ENCODE measurements at regions not wholly inside any gene's neighbourhood (a gene's known extent, or its start where the extent isn't known, plus 50 kb on each side); places are given as distances from the start of the nearest gene placed in this dataset.

DNA sequence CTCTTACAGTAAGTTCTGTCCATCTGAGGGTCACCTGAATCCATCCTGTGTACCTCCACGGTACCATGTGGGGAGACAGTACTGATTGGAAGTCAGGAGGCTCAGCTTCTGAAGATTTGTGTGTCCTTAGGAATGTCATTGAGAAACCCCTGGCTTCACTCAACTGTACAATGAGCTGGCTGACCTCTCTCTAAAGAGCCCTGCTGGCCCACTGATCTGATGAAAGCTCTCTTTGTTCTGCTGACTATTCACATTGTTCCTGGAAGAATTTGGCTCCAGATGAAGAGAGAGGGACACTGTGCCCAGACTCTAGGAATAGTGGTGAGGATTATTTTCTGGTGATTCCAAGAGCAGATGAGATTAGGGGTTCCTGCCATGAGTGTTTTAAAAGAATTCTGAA is 141.2 kb downstream of the LURAP1L start:
- no peak for DNase-seq
- no peak for TF ChIP-seq CTCF (IDR thresholded peaks at IDR 0.05; ENCODE audit: partially characterized antibody, unreplicated experiment)
- no peak overlapping the region for H3K4me3 Mint-ChIP-seq (ENCODE audit: unreplicated experiment)
- peaks cover 1% of the 10 kb centered on the region for H3K9me3 Mint-ChIP-seq (ENCODE audit: unreplicated experiment)
- H3K4me1 Mint-ChIP-seq (ENCODE audit: low read depth, unreplicated experiment), result peaks cover 4% of the 10 kb centered on the region
- H3K27ac Mint-ChIP-seq (ENCODE audit: unreplicated experiment), result no peak overlapping the region
- H3K36me3 Mint-ChIP-seq (ENCODE audit: unreplicated experiment), result no peaks in the 10 kb centered on the region
- no peaks in the 10 kb centered on the region for H3K27me3 Mint-ChIP-seq (ENCODE audit: unreplicated experiment)

DNA sequence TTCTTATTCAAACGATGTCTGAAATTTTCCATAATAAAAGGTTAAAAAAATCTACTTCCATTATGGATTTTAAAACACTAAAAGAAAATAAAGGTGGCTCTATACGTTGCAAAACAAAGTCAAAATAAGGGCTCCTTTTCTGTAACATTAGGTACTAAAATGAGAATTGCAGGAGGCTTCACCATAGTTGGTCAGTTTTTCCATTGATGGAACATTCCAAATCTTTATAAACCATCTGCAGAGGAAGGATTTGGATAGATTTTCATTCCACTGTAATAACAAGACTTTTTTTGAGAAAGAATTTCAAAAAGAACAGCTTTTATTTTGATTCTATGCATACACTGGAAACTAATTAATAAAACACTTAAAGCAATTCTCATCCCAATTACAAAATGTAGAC is 145.6 kb downstream of the LURAP1L start:
- Mint-ChIP-seq H3K36me3 (ENCODE audit: unreplicated experiment) (no peaks in the 10 kb centered on the region), H3K9me3 (ENCODE audit: unreplicated experiment) (no peaks in the 10 kb centered on the region), H3K27ac (ENCODE audit: unreplicated experiment) (no peak overlapping the region), H3K4me1 (ENCODE audit: low read depth, unreplicated experiment) (peaks cover 4% of the 10 kb centered on the region), H3K4me3 (ENCODE audit: unreplicated experiment) (no peak overlapping the region), H3K27me3 (ENCODE audit: unreplicated experiment) (no peaks in the 10 kb centered on the region)
- TF ChIP-seq CTCF (IDR thresholded peaks at IDR 0.05; ENCODE audit: partially characterized antibody, unreplicated experiment), result no peak
- no peak for DNase-seq

GRCh38 chr9:12921621-12922020 is 146.8 kb downstream of the LURAP1L start:
- no peak overlapping the region for H3K27ac Mint-ChIP-seq (ENCODE audit: unreplicated experiment)
- no peak for TF ChIP-seq CTCF (IDR thresholded peaks at IDR 0.05; ENCODE audit: partially characterized antibody, unreplicated experiment)
- no peaks in the 10 kb centered on the region for H3K27me3 Mint-ChIP-seq (ENCODE audit: unreplicated experiment)
- peaks cover 4% of the 10 kb centered on the region for H3K4me1 Mint-ChIP-seq (ENCODE audit: low read depth, unreplicated experiment)
- no peaks in the 10 kb centered on the region for H3K36me3 Mint-ChIP-seq (ENCODE audit: unreplicated experiment)
- no peaks in the 10 kb centered on the region for H3K9me3 Mint-ChIP-seq (ENCODE audit: unreplicated experiment)
- no peak for DNase-seq
- H3K4me3 Mint-ChIP-seq (ENCODE audit: unreplicated experiment), result no peak overlapping the region

DNA sequence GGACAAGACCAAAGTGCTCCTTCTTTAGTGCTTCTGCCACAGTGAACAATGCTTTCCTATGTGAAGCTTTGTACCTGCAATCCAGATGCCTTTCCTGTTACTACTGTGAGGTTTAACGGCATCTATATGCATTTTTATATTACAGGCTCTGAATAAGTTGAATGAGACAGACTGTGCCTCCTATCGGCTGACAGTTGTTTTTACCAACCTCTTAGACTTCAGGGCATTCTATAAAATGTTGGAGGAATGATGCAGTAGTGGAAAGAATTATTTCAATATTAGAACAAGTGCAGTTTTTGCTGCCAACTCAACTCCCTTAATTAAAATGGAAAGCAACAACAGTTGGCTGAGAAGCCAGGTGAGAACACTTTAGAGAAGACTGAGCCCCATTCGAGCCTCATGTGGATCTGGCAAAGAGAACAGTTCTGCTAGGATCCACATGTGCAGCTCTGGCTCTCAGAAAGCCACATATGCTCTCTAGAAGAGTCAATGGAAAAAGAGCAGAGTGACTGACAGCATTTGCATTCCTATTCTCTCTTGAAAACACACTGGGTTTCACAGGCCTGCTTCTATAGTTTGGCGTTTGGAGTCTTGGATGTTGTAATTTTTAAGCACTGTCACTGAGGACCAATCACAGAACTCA is 147.5 kb downstream of the LURAP1L start:
- Mint-ChIP-seq H3K4me1 (ENCODE audit: low read depth, unreplicated experiment) (no peaks in the 10 kb centered on the region), H3K27me3 (ENCODE audit: unreplicated experiment) (no peaks in the 10 kb centered on the region), H3K9me3 (ENCODE audit: unreplicated experiment) (no peaks in the 10 kb centered on the region), H3K4me3 (ENCODE audit: unreplicated experiment) (no peak overlapping the region), H3K27ac (ENCODE audit: unreplicated experiment) (no peak overlapping the region), H3K36me3 (ENCODE audit: unreplicated experiment) (no peaks in the 10 kb centered on the region)
- no peak for DNase-seq
- TF ChIP-seq CTCF (IDR thresholded peaks at IDR 0.05; ENCODE audit: partially characterized antibody, unreplicated experiment), result no peak

DNA sequence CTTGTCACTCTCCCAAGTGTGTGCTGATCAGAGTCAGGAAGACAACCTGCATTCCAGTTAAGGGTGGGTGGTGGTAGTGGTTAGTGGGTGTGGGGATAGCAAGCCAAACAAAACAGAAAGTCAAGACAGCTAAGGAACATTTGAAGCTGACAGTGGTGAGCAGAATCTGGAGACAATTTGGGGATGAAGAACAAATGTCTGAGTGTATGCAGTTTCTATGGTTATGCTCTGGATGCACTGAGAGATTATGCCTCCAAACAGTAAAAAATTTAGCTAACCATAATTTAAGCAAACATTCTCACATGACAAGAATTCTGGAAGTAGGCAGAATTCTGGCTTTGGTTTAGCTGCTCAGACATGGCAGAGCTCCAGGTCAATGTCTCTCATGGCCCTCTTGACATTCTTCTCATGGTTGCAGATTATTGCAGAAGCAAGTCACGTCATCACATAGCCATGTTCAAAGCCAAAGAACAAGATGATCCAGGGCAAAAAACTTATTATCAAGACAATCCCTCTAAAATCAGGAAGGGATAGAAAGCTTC is 148.7 kb downstream of the LURAP1L start:
- Mint-ChIP-seq H3K27me3 (ENCODE audit: unreplicated experiment) (no peaks in the 10 kb centered on the region), H3K27ac (ENCODE audit: unreplicated experiment) (no peak overlapping the region), H3K9me3 (ENCODE audit: unreplicated experiment) (no peaks in the 10 kb centered on the region), H3K4me3 (ENCODE audit: unreplicated experiment) (no peak overlapping the region), H3K36me3 (ENCODE audit: unreplicated experiment) (no peaks in the 10 kb centered on the region), H3K4me1 (ENCODE audit: low read depth, unreplicated experiment) (no peaks in the 10 kb centered on the region)
- TF ChIP-seq CTCF (IDR thresholded peaks at IDR 0.05; ENCODE audit: partially characterized antibody, unreplicated experiment), result no peak
- DNase-seq, result no peak

All from glutamatergic neuron (in vitro differentiated cells).